EL (cell line): ENCODE measurements at regions not wholly inside any gene's neighbourhood (a gene's known extent, or its start where the extent isn't known, plus 50 kb on each side); places are given as distances from the start of the nearest gene placed in this dataset.
"Not testable (repeated sequence)": the region's sequence is repeated elsewhere in the genome, so short reads cannot be mapped to it uniquely, and the experiment has no call there.

Source experiments
- DNase-seq: peaks from one replicate; pipeline ENCODE4 v3.0.0-alpha.2; 2016

DNA sequence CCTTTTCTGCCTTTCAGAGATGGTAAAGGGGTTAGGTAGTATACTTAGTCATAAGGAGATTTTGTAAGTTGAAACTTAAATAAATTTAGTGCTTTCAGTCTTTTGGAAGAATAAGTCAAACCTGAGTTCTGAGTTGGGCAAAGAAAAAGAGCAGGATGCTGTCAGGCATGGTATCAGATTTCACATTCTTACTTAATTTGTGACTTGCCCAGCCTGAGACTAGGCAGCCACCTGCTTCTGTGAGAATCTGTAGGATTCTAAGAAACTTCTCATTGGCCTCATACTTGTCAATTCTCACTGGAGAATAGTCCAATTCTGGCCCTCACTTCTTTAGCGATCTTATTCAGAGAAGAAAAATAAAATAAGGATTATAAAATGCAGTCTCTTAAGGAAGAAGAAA lies 577.5 kb downstream of the DIPK2A start:
- DNase-seq = no peak

DNA sequence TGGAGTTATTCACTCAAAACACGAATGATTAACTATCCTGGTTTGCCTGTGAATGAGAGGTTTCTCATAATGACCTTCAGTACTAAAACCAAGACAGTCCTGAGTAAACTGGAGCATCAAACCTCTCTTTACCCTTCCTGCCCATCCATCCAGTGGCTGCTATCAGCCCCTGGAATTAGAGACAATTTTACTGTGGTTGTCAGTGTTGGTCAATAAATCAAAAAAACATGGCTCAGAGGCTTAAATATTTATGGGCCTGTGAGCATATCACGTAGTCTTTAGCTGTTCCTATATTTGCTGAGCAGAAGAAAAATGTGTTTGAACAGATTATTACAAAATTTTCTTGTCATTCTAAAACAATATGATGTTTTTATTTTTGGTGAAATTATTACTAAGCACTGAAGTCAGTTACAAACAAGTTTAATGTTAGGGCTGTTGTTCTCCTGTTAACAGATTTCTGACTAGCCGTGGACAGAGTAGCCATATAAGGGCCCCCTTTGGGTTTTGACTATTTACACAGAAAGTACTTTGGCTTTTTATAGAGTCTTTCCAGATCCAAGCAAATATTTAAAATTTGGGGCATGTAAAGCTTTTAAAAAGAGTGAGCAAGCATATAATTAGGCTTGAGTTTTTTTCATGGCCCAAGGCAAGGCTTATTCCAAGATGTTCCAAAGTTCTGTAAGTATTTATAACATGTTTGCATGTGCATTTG lies 580.9 kb downstream of the DIPK2A start:
- DNase-seq = no peak

DNA sequence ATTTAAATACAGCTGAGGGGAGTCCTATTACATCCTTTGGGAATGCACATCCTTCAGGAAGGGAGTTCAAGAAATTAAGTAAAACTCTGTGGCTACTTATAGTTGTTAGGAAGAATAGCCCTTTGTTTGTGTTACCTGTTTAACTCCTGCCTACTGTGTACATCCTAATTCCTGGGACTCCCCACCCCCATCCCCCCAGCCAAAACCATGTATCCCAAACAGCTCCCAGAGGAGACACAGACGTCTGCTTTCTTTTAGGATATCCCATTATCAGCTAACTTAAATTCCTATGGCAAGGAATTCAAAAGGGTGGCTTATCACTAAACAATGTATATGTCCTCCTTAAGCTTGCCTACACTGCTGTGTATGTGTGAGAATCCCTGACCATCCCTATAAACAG lies 581.7 kb downstream of the DIPK2A start:
- no peak for DNase-seq

DNA sequence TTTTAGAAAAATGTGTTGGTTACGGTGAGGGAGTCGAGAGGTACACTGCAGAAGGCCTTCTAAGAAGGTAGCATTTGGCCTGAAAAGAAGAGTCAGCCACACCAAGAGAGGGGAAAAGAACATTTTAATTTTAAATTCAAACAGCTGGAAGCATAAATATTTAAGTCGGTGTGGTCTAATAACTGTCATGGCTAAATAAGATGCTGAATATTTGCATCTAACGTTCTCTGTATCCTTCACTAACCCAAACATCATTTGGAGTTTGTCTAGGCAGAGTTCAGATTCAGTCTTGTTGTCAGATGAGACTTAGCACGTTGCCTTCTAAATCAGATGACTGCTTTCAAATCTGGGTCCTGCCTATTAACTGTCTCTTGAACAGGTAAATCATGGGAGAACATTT lies 583.3 kb downstream of the DIPK2A start:
- no peak for DNase-seq

DNA sequence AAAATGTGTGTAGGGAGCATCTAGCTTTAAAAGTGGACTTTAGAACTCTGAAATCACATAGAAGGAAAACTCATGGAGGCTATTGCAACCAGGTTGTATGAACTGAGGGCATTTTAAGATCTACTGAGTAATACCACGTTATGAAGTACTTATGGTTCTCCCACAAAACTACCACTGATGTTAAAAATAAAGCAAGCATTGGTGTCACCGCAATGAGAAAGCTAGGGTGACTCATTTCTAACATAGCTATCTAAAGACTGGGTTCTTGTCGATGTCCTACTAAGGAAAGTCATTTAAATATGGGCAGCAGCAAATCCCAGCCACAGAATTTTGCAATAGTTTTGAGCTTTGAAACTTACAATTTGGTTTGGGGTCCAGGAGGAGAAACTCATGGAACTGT lies 584.8 kb downstream of the DIPK2A start:
- no peak for DNase-seq

DNA sequence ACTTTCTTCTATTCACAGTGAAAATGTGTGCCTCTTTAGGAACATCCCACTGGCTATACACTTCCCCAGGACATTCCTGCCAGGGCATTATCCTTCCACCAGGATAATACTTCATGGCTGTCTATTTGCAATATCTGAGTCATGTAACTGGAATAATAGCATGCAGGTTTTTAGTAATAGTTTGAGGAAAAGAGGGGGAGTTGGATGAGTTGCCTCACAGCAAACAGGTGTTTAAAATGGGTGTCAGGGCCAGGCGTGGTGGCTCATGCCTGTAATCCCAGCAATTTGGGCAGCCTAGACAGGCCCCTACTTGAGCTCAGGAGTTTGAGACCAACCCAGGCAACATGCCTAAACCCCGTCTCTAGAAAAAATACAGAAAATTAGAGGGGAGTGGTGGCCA lies 585.9 kb downstream of the DIPK2A start:
- no peak for DNase-seq

DNA sequence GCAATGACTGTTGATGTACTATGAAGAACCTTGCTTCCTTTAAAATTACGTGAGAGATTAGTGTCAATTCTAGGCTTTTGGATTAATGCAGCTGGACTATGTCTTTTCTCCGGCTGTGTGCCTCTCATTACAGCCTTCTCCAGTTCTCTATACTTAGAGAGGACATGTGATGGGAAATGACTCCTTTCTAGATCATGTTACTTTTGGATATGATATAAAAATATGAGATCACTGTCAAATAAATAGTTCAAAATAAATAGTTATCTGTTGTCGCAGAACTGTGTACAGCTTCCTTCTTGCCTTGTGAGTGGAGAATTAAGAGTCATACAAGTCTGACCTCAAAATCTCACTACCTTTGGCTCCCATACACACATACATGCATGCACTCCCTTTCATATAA lies 592.4 kb downstream of the DIPK2A start:
- no peak for DNase-seq

DNA sequence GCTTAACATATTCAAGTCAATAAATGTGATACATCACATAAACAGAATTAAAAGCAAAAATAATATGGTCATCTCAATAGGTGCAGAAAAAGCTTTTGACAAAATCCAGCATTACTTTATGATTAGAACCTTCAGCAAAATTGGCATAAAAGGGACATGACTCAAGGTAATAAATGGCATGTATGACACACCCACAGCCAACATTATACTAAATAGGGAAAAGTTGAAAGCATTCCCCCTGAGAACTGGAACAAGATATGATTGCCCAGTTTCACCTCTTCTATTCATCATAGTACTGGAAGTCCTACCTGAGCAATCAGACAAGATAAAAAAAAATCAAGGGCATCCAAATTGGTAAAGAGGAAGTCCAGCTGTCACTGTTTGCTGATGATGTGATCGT lies 594.7 kb downstream of the DIPK2A start:
- no peak for DNase-seq

DNA sequence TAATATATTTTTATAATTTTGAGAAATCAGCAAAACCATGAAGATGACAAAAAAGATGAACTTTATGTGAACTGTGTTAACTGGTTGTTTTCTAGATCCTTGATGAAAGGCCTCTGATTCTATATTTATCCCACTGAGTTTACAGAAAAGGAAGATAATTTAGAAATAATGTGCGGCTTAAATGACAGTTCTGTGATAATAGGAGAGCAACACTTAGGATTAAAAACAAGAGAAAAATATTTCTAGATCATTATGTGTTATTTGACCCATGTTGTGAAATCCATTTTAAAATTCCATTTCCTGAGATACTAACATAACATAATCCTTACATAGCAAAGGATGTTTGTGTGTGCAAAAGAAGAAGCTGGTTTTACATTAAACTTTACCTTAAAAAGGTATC lies 598.0 kb downstream of the DIPK2A start:
- DNase-seq = no peak

DNA sequence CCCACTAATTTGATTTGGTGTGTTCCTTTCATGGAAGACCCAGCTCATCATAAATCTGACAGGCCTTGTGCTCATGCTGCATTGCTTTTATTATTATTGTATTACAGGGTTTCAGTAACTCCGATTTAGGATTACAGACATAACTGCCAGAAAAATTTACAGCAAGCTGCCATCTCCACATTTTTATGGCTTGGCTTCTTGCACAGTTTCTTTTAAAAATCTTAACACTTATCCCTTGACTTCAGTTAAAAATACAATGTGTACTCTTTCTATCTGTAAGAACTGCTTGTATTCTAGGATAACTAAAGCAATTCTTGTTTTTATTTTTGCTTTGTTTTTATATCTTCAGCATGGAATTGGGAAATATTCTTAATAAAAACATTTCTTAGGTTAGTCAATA lies 612.2 kb downstream of the DIPK2A start:
- no peak for DNase-seq

DNA sequence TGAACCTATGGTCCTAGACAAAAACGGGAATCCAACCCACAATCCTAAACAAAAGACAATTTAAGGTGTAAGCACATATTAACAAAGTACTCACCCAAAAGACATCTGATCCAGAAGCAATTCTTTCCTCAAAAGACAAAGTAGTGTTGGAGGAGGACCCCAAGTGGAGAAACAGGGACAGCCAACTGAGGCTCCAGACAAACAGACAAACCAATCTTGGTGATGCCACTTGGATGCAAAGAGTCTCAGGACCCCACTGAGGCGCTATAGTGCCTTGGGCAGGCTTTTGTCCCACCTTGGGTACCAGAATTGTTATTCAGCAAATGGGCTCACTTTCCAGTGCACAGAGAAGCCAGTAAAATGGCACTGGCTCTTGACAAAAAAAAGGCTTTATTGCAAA lies 613.8 kb downstream of the DIPK2A start:
- DNase-seq = no peak

DNA sequence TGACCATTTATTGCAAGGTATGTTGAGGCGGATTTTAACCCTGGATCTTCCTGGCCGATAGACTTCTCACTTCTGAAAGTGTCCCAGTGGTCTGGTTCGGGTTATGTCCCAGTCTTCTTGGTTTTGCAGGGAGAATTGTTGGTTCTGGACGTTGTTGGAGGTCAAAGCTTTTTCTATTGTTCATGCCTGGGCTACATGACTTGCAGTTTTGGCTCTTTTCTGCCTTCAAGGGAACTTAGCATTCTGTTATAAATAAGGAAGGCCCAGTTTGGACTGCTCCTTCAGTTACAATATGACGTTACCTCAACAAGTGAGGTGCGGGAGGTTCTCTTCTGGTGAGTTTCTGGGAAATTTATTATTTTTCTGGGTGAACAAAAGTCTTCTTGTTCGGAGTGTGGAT lies 614.3 kb downstream of the DIPK2A start:
- no peak for DNase-seq

DNA sequence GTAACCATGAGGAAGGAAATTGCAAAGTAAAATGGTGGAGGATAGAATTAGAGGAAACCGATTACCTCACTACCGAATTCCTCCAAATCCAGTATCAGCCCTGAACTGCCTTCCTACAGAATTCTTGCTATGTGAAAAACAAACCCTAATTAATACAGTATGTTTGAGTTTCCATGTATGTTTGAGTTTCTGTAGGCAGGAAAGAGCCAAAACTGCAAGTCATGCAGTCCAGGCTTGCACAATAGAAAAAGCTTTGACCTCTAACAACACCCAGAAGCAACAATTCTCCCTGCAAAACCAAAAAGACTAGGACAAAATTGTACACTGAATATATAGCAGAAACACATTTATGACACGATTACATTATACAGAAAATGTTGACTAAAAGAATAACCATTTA lies 614.8 kb downstream of the DIPK2A start:
- no peak for DNase-seq

DNA sequence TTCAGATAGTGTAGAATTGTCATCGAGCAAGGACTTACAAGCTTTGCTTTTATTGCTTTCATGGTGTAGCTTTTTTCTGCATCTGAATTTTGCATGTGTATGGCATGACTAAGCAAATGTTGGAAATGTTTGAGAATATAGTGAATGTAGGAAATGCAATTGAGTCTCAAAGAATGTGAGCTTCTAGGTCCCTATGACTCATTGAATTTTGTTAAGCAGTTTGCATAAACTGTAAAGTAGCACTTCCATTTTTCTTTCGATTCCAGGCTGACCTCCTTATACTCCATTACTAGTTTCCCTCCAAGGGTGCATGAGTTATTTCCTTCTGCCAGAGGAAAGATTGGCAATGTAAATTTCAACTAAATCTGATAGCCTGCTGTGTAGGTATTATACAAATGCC lies 619.2 kb downstream of the DIPK2A start:
- peak; percentile 65 for DNase-seq

DNA sequence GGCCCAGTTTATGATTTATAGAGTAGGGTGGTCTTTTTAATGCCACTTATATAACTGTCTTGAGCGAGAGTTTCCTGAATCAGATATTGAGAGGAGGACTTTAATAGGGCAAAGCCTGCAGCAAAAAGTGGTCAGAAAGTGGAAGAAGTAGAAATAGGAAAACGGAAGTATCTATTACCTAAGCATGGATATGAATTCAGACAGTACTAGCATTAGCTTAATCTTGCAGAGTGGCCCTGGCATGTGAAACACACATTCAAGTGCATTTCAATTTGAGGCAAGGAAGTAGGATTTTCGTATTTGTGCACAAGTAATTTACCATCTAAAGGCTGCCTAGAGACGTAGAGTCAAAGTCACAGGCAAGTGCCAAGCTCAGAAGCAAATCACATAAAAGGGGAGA lies 622.3 kb downstream of the DIPK2A start:
- no peak for DNase-seq

DNA sequence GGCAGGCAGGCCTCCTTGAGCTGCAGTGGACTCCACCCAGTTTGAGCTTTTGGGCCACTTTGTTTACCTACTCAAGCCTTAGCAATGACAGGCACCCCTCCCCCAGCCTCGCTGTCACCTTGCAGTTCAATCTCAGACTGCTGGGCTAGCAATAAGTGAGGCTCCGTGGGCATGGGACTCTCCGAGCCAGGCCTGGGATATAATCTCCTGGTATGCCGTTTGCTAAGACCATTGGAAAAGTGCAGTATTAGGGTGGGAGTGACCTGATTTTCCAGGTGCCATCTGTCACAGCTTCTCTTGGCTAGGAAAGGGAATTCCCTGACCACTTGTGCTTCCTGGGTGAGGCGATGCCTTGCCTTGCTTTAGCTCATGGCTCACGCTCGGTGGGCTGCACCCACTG lies 648.6 kb downstream of the DIPK2A start:
- DNase-seq = not testable (repeated sequence)

DNA sequence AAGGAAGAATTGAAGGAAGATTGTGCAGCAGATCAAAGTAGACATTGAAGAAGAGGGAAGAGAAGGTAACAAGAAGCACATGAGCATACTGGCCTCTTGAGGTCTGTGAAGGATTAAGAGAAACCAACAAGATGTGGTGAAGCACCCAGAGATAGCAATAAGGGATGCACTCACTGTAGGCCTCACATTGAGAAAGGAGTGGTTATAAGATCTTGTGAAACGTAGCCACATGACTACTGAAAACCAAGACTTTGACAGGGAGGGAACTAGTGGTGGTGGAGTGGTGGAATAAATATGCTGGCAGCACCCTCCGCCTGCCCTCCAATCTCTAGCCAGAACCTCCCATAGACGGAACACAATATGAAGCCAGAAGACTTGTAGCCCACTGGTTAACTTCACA lies 651.2 kb downstream of the DIPK2A start:
- no peak for DNase-seq

DNA sequence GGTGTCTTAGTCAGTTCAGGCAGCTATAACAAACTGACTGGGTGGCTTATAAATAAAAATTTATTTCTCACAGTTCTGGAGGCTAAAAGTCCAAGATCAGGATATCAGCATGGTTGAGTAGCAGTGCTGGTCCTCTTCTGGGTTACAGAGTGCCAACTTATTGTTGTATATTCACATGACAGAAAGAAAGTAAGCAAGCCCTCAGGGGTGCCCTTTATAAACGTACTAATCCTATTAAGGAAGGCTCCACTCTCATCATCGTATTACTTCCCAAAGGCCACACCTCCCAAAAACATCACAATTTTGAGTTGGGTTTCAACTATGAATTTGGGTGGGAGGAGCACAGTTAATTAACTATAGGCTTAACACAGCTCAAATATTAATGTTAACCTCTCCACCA lies 653.0 kb downstream of the DIPK2A start:
- no peak for DNase-seq

DNA sequence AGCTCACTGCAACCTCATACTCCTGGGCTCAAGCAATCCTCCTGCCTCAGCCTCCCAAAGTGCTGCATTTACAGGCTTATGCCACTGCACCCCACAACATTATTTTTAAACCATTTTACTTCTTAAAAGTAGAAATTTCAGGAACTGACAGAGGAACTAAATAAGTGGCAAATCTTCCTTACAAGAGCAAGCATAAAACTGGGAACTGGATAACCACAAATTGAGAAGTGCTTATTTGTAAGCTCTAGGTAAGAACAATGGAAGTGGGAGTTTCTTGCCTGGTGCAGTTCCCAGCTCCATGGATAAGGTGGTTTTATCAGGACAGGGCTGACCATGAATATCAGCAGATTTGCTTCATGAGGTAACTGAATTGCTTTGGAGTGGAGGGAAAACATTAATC lies 655.2 kb downstream of the DIPK2A start:
- DNase-seq = no peak

DNA sequence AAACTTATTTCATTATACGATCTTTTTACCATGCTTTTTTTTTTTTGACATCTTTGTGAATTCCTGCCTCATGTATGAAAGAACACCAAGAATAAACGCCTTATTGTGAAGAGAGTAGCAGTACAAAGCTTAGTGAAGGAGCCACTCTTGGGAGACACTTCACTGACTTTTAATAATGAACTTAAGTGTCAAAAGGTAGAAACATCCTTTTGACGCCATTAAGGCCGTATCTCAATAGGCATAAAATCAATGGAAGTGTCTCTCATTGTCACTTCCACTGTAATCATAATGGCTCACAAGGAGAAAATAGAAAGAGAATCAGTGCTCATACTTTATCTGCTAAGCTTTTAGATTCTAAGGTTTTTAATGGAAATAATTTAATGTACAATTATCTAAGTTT lies 657.8 kb downstream of the DIPK2A start:
- no peak for DNase-seq

DNA sequence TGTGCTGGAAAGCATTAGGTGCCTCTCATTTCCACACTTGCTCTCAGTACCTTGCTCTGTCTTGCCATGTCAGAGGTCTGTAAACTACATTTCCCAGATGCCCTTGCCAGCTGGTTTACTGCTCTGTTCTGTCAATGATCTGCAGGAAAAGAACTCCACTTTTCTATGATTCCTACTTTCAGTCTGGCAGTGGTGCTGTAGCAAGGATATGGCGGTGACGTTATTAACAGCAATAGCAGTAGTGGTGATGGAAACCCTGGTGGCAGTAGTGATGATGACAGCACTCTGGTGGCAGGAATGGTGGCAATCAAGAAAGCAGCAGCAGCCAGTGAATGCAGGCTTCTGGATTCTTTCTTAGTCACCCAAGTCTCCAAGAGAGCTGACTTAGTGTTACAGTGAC lies 665.2 kb downstream of the DIPK2A start:
- no peak for DNase-seq

DNA sequence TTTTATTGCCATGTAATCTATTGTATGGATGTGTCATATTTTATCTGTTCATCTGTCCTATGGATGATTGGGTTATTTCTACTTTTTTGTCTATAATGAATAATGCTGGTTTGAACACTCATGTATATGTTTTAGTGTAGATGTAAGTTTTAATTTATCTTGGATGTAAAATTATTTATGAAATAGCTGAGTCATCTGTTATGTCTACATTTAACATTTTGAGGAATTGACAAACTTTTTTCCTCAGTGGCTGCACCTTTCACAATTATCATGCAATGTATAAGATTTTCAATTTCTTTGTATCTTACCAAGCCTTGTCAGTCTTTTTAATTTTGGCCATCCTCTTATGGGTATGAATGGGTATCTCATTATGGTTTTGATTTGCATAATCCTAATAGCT lies 666.4 kb downstream of the DIPK2A start:
- DNase-seq = no peak

DNA sequence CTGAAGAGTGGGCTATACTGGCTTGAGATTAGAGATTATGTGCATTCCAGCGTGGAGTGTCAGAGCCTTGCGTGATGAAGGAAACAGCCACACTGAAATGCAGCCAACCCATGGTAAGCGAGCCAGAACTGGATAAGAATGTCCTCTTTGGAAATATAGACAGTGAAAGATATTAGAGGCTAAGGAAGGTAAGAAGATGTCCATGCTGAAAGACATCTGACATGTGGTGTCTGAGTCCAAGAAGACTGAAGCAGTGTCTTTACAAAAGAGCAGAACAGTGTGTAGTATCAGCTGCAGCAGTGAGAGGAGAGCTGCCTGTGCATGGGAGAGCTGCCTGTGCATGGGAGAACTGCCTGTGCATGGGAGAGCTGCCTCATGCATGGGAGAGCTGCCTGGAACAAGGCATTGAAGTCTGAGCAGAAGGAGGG lies 672.2 kb downstream of the DIPK2A start:
- no peak for DNase-seq

DNA sequence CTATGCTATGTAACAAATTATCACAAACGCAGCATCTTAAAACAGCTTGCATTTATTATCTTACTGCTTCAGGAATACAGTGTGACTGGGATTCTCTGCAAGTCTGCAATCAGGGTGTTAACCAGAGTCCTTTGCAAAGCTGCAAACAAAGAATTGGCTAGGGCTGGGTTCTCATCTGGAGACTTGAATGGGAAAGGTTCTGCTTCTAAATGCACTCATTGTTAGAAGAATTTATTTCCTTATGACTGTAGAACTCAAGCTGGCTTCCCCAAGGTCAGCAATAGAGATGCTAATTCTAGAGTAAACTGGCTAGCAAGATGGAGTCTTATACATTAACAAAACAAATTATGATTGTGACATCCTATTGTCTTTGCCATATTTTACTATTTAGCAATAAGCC lies 673.7 kb downstream of the DIPK2A start:
- DNase-seq = no peak

DNA sequence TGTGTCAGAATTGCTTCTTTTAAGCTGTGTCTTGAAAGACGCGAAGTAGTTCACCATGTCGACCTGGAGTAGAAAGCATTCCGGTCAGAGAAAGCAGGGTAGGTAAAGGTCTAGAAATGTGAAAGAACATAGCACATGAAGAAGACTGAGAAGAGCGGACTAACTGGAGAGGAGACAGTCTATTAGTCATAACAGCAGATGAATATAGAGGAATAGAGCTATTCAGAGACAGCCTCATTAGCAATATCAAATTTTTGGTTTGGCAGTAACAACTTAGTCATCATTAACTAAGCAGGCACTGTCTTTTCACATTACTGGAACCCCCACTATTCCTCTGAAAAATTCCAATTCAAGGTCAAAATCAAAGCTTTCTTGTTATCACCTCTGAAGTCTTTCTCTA lies 678.8 kb downstream of the DIPK2A start:
- DNase-seq = no peak

DNA sequence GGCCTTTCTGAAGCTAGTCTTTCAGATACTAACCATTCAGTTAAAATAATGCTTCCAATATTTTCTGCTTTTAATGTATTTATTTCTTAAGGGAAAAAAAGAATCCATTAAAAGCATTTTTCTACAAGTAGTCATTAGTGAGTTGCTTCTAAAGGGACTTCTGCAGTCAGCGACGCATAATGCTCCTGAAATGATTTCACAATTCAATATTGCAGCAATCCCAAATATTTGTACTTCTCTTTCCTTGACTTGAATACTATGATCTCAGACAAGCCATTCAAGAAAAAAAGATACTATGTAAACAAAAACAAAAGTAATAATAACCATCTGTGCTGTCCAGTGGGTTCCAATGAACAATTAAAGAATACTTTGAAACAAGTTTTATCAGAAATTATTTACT lies 681.0 kb downstream of the DIPK2A start:
- no peak for DNase-seq
